Fibroblast of skin of right quadriceps (primary cell): ENCODE measurements at regions not wholly inside any gene's neighbourhood (a gene's known extent, or its start where the extent isn't known, plus 50 kb on each side); places are given as distances from the start of the nearest gene placed in this dataset.

Experiments
- DNase-seq: peaks from one replicate; pipeline ENCODE4 v3.0.0-alpha.2; 2013

GRCh38 chr11:25901415-25901814 lies 430.5 kb upstream of the ANO3 start:
- DNase-seq = no peak

- no peak for DNase-seq
Measured at GRCh38 chr11:25902476-25902875, 429.5 kb upstream of the ANO3 start.

DNA sequence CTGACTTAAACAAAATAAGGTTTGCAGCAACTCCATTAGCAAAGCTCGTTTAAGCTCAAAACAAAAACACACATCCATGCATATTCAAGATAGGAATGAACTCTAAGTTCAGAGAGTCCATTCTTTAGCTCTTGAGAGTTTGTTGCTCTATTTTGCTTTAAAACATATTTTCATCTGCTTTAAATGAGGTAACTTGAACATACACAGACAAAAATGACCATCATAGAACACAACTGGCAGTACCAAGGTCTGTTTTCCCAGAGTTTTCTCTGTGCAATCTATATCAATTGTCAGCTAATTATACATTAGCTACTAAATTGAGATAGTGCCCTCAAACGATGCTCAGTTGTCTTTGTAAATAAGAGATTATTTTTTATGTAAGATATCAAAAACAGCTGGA lies 423.2 kb upstream of the ANO3 start:
- DNase-seq = no peak

- peak; percentile 57 for DNase-seq
Measured at GRCh38 chr11:25910086-25910485, 421.8 kb upstream of the ANO3 start.

DNA sequence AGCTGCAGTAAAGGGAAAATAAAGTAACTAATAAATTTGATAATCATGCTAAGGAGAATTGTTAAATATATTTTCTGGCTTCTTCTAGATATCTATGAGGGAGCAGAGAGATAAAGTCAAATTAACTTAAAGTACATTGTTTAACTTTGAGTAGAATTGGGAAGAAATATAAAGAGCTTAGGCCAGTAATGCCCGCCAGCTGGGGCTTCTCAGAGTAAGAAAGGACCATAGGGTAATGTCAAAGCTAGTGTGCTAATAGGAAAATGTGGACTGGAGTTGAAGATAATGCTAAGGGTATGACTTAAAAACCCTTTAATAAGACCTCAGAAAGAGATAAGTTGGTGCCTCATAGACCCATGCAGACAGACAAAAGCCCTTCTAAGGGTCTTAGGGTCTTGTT lies 411.6 kb upstream of the ANO3 start:
- DNase-seq = no peak

DNA sequence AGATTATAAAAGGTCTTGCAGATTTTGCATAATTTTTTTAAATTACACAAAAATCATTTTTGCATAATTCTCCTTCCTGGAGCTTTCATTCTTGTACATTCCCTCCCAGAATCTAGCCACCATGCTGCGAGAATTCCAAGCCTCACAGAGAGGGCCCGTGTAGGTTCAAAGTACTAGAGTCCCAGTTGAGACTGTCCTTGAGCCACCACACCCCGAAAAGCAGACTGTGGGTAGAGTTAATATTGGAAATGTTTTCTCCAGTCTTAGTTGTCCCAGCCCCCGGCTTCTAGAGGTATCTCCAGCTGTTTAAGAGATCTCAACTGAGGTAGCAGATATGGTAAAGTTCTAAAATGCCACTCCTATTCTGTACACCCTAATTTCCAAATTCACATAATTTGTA lies 407.3 kb upstream of the ANO3 start:
- DNase-seq = no peak

GRCh38 chr11:25925359-25925758 lies 406.6 kb upstream of the ANO3 start:
- no peak for DNase-seq

GRCh38 chr11:25927411-25927953 lies 404.4 kb upstream of the ANO3 start:
- no peak for DNase-seq

DNA sequence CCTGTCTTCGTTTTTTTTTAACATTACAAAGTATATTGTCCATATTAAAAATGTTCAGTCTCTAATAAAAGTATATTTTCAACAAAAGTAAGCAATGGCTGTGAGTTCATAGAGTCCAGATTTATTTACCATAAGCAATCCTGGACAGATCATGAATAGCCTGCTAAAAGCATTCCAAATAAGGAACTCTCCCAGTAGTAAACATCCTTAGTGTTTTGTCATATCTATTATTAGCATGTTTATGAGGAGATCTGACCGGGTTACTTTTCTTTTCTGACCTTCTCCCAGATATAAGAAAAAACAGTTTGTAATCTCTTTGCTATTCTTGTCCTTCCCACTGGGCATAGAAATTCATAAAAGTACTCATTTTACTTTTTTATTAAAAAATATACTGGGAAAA lies 403.9 kb upstream of the ANO3 start:
- DNase-seq = no peak

GRCh38 chr11:25938952-25939351 lies 393.0 kb upstream of the ANO3 start:
- DNase-seq = no peak

- no peak for DNase-seq
Measured at GRCh38 chr11:25939691-25940090, 392.2 kb upstream of the ANO3 start.

- no peak for DNase-seq
Measured at GRCh38 chr11:25941353-25941752, 390.6 kb upstream of the ANO3 start.

DNA sequence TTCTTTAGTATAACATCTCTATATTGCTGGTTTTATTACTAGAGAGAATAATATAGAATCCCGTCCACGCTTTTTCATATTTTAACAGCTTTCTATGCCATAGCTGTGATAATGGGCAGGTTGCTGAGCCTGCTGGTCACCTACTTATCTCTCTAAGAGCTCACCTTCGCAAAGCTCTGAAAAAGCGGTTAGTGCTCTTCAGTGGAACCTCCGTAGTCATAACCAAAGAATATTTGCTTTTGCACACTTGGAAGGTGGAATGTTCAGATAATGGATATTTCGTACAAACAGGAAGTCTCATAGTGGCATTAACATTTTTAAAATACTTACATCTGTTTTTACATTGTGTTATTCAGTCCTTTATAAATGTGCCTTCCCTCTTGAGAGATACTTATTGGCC lies 388.9 kb upstream of the ANO3 start:
- DNase-seq = no peak

DNA sequence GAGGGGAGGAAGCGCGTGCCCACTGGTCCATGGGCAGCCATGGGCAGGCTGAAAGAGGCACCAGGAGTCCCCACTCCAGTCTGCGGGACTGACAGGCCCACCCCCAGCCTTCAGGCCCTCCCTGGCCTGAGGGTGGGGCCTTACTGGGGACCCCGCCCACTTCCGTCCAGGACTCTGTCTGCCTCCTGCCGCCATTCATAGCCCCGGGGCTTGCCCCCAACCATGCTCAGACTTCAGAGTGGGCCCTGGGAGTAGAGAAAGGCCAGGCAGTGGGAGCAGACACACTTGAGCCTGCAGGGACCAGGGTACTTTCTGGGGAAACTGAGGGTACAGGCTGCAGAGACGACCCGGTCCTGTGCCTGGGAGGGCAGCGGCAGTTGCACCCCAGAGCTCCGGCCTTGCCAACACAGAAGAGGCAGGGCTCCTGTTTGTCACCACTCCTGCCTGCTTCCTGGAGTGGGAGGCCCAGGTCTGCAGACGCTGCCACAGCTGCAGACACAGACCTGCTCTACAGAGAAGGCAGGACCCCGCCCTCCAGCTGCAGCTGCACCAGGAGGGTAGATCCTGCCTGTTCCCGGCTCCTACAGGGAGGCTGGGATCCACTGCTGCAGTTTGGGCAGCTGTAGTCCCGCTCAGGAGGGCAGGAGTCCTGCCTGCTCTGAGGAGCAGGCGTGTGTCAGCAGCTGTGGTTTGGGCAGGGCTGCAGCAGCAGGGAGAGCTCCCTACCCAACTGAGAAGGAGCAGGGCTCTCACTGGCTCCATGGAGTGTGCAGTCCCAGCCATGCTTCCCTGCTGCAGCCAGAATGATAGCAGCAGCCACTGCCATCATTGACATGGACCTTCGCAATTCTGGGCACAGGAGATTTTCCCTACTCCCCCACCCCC lies 387.9 kb upstream of the ANO3 start:
- DNase-seq = no peak

DNA sequence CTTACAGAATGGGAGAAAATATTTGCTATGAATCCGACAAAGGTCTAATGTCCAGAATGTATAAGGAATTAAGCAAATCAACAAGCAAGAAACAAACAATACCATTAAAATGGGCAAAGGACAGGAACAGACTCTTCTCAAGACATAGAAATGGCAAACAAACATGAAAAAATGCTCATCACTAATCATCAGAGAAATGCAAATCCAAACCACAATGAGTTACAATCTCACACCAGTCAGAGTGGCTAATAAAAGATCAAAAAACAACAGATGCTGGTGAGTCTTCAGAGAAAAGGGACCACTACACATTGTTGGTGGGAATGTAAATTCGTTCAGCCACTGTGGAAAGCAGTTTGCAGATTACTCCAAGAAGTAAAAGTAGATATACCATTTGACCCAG lies 382.0 kb upstream of the ANO3 start:
- DNase-seq = no peak

- DNase-seq = no peak
Measured at GRCh38 chr11:25953006-25953405, 378.9 kb upstream of the ANO3 start.

- no peak for DNase-seq
Measured at GRCh38 chr11:25958045-25958444, 373.9 kb upstream of the ANO3 start.

- DNase-seq = no peak
Measured at GRCh38 chr11:25961539-25961938, 370.4 kb upstream of the ANO3 start.

DNA sequence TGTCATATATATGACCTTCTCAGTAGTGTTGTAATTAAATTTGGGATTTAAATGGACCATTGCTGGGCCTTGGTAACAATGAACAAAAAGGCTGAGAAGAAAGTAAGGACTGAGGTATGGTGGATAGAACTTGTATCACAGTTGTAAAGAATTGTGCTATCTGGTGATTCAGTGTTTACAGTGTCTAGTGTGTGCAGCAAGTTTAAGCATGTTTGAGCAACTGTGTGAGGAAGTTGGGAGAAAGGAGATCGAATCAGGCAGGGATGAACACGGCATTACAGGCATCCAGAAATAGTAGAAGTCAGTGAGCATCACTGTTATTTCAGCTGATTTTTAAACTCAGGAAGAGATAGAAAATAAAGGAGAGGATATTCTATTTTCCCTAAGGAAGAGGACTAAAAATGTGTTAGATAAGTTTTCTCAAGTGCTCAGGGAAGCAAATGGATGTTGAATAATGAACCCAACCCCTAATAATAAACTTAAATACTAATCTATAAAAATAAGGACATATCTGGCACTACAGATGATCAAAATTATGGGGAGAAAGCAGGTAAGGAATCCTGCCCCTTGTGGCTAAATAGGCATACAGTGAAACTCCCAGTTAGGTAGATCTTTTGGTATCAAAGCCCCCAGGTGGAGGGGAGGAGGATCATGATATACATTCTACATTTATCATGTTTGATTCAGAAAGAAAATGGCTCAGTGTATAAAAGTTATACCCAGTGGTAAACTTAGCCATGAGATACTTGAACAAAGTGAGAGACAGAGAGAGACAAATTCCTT lies 361.0 kb upstream of the ANO3 start:
- no peak for DNase-seq

DNA sequence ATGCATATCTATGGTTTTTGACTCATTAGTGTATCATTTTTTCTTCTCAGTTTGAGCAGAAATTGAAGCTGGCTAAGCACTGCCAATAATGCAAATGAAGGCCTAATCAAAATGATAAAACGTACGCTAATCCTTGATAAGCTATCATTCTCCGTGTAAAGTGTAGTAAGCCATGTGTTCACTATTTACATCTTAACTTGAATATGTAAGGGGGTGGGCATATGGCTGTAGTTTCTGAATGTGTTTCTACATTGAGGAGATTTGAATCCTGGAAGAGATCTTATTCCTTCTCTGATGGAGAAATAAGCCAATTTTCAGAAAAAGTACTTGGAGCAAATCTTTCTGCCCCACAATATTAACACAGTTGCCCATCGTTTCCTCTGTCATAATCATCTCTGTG lies 351.8 kb upstream of the ANO3 start:
- no peak for DNase-seq

DNA sequence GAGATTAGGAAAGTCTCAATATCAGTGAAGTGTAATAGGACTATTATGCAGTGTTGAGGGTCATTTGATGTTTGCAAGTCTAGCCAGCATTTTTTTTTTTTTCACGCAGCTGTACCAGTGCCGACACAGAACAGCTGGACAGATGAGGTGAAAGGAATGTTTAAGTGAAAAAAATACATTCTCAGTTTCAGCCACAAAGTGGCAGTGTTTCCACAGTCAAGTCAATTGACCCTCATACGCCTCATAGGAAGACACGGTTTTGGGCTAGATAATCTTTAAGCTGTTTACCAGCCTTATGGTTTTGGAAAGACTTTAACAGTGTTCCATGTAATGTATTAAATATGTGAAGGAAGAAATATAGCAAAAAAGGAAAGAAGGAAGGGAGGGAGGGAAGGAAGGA lies 349.9 kb upstream of the ANO3 start:
- peak; percentile 66 for DNase-seq

DNA sequence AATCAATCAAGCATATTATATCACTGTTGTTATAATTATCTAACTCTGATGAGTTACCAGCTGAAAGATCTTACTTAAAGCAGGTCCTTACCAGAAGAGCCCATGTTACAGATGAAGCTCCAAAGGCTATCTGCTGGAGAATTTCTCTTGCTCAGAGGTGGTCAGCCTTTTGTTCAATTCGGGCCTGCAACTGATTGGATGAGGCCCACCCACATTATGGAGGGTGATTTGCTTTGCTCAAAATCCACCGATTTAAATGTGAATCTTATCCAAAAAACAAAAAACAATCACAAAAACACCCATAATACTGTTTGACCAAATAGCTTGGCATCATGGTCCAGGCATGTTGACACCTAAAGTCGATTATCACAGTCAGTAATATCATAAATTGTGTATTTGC lies 348.6 kb upstream of the ANO3 start:
- DNase-seq = no peak

- no peak for DNase-seq
Measured at GRCh38 chr11:25988178-25988577, 343.8 kb upstream of the ANO3 start.

GRCh38 chr11:25990406-25990805 lies 341.5 kb upstream of the ANO3 start:
- no peak for DNase-seq
